ENCODE measurements at regions not wholly inside any gene's neighbourhood (a gene's known extent, or its start where the extent isn't known, plus 50 kb on each side); places are given as distances from the start of the nearest gene placed in this dataset.

DNA sequence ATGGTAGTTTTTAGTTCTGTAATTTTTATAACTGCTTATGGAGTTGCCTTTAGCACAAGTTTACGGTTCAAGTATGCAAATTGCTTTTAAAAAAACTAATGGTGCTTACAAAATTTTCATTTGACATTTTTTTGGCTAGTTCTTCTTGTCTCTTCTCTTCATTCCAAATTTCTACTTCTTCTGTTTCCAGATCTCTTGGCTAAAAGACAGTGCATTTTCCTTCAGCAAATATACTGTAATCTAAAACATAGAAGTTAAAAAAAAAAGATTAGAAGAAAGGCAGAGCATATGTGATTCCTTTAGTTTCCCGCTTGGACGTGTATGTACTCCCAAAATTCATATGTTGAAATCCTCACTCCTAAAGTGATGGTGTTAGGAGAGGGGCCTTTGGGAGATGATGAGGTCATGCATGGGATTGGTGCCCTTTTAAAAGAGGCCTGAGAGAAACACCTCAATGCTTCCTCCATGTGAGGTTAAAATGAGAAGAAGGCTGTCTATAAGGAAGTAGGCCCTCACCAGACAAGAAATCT, 132.1 kb upstream of the NPY2R start:
- TF ChIP-seq, protein P1, sequence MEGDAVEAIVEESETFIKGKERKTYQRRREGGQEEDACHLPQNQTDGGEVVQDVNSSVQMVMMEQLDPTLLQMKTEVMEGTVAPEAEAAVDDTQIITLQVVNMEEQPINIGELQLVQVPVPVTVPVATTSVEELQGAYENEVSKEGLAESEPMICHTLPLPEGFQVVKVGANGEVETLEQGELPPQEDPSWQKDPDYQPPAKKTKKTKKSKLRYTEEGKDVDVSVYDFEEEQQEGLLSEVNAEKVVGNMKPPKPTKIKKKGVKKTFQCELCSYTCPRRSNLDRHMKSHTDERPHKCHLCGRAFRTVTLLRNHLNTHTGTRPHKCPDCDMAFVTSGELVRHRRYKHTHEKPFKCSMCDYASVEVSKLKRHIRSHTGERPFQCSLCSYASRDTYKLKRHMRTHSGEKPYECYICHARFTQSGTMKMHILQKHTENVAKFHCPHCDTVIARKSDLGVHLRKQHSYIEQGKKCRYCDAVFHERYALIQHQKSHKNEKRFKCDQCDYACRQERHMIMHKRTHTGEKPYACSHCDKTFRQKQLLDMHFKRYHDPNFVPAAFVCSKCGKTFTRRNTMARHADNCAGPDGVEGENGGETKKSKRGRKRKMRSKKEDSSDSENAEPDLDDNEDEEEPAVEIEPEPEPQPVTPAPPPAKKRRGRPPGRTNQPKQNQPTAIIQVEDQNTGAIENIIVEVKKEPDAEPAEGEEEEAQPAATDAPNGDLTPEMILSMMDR (IDR thresholded peaks at IDR 0.05; ENCODE audit: low read depth, low read length), result no peak
- no peak for TF ChIP-seq EZH2phosphoT487 (IDR thresholded peaks at IDR 0.05; ENCODE audit: low read depth)
